ENCODE measurements at regions not wholly inside any gene's neighbourhood (a gene's known extent, or its start where the extent isn't known, plus 50 kb on each side); places are given as distances from the start of the nearest gene placed in this dataset.

- TF ChIP-seq, protein P1, sequence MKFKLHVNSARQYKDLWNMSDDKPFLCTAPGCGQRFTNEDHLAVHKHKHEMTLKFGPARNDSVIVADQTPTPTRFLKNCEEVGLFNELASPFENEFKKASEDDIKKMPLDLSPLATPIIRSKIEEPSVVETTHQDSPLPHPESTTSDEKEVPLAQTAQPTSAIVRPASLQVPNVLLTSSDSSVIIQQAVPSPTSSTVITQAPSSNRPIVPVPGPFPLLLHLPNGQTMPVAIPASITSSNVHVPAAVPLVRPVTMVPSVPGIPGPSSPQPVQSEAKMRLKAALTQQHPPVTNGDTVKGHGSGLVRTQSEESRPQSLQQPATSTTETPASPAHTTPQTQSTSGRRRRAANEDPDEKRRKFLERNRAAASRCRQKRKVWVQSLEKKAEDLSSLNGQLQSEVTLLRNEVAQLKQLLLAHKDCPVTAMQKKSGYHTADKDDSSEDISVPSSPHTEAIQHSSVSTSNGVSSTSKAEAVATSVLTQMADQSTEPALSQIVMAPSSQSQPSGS (CRISPR knock-in tag; IDR thresholded peaks at IDR 0.05; ENCODE audit: borderline replicate concordance, low read depth), result no peak
Observed at GRCh38 chr6:50264995-50265571, 215.4 kb upstream of the DEFB112 start (continued).

GRCh38 chr6:50270415-50270814 lies 220.7 kb upstream of the DEFB112 start:
- CTCF ChIA-PET, result no interaction called here
- DNase-seq (ENCODE audit: low spot score), result no peak
- no peak for ATAC-seq
- H3K4me3 Mint-ChIP-seq, result no peak overlapping the region
- H3K9me3 Mint-ChIP-seq, result peaks cover 4% of the 10 kb centered on the region
- POLR2A ChIA-PET, result no interaction called here
- TF ChIP-seq GTF2I (CRISPR knock-in tag; conservative IDR thresholded peaks at IDR 0.05), result no peak
- TF ChIP-seq FOXJ3 (CRISPR knock-in tag; IDR thresholded peaks at IDR 0.05; ENCODE audit: borderline replicate concordance), result no peak
- TF ChIP-seq TCF7 (CRISPR knock-in tag; IDR thresholded peaks at IDR 0.05; ENCODE audit: low read depth), result no peak
- TF ChIP-seq, protein P2, sequence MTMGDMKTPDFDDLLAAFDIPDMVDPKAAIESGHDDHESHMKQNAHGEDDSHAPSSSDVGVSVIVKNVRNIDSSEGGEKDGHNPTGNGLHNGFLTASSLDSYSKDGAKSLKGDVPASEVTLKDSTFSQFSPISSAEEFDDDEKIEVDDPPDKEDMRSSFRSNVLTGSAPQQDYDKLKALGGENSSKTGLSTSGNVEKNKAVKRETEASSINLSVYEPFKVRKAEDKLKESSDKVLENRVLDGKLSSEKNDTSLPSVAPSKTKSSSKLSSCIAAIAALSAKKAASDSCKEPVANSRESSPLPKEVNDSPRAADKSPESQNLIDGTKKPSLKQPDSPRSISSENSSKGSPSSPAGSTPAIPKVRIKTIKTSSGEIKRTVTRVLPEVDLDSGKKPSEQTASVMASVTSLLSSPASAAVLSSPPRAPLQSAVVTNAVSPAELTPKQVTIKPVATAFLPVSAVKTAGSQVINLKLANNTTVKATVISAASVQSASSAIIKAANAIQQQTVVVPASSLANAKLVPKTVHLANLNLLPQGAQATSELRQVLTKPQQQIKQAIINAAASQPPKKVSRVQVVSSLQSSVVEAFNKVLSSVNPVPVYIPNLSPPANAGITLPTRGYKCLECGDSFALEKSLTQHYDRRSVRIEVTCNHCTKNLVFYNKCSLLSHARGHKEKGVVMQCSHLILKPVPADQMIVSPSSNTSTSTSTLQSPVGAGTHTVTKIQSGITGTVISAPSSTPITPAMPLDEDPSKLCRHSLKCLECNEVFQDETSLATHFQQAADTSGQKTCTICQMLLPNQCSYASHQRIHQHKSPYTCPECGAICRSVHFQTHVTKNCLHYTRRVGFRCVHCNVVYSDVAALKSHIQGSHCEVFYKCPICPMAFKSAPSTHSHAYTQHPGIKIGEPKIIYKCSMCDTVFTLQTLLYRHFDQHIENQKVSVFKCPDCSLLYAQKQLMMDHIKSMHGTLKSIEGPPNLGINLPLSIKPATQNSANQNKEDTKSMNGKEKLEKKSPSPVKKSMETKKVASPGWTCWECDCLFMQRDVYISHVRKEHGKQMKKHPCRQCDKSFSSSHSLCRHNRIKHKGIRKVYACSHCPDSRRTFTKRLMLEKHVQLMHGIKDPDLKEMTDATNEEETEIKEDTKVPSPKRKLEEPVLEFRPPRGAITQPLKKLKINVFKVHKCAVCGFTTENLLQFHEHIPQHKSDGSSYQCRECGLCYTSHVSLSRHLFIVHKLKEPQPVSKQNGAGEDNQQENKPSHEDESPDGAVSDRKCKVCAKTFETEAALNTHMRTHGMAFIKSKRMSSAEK (CRISPR knock-in tag; IDR thresholded peaks at IDR 0.05; ENCODE audit: borderline replicate concordance), result no peak
- TF ChIP-seq, protein P3, sequence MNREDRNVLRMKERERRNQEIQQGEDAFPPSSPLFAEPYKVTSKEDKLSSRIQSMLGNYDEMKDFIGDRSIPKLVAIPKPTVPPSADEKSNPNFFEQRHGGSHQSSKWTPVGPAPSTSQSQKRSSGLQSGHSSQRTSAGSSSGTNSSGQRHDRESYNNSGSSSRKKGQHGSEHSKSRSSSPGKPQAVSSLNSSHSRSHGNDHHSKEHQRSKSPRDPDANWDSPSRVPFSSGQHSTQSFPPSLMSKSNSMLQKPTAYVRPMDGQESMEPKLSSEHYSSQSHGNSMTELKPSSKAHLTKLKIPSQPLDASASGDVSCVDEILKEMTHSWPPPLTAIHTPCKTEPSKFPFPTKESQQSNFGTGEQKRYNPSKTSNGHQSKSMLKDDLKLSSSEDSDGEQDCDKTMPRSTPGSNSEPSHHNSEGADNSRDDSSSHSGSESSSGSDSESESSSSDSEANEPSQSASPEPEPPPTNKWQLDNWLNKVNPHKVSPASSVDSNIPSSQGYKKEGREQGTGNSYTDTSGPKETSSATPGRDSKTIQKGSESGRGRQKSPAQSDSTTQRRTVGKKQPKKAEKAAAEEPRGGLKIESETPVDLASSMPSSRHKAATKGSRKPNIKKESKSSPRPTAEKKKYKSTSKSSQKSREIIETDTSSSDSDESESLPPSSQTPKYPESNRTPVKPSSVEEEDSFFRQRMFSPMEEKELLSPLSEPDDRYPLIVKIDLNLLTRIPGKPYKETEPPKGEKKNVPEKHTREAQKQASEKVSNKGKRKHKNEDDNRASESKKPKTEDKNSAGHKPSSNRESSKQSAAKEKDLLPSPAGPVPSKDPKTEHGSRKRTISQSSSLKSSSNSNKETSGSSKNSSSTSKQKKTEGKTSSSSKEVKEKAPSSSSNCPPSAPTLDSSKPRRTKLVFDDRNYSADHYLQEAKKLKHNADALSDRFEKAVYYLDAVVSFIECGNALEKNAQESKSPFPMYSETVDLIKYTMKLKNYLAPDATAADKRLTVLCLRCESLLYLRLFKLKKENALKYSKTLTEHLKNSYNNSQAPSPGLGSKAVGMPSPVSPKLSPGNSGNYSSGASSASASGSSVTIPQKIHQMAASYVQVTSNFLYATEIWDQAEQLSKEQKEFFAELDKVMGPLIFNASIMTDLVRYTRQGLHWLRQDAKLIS (CRISPR knock-in tag; IDR thresholded peaks at IDR 0.05; ENCODE audit: borderline replicate concordance), result no peak
- TF ChIP-seq FOXP4 (CRISPR knock-in tag; IDR thresholded peaks at IDR 0.05), result no peak
- TF ChIP-seq HMGXB4 (CRISPR knock-in tag; IDR thresholded peaks at IDR 0.05), result no peak
- no peak for TF ChIP-seq JUN (CRISPR knock-in tag; IDR thresholded peaks at IDR 0.05)
- no peak for TF ChIP-seq NFE2L1 (CRISPR knock-in tag; IDR thresholded peaks at IDR 0.05)
- TF ChIP-seq IRF2 (CRISPR knock-in tag; IDR thresholded peaks at IDR 0.05; ENCODE audit: borderline replicate concordance, low read depth), result no peak
- no peak for TF ChIP-seq ZNF121 (CRISPR knock-in tag; IDR thresholded peaks at IDR 0.05)
- no peak for TF ChIP-seq SMAD3 (CRISPR knock-in tag; IDR thresholded peaks at IDR 0.05; ENCODE audit: borderline replicate concordance)
- TF ChIP-seq ZSCAN18 (CRISPR knock-in tag; IDR thresholded peaks at IDR 0.05), result no peak
- TF ChIP-seq, protein P4, sequence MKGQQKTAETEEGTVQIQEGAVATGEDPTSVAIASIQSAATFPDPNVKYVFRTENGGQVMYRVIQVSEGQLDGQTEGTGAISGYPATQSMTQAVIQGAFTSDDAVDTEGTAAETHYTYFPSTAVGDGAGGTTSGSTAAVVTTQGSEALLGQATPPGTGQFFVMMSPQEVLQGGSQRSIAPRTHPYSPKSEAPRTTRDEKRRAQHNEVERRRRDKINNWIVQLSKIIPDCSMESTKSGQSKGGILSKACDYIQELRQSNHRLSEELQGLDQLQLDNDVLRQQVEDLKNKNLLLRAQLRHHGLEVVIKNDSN (CRISPR knock-in tag; IDR thresholded peaks at IDR 0.05), result no peak
- H3K27ac Mint-ChIP-seq, result no peak overlapping the region
- H3K27me3 Mint-ChIP-seq (ENCODE audit: low read depth), result no peaks in the 10 kb centered on the region; the same call in 1 of the 2 replicates
- no peaks in the 10 kb centered on the region for H3K36me3 Mint-ChIP-seq
- peaks cover 9% of the 10 kb centered on the region for H3K4me1 Mint-ChIP-seq

Data from WTC11 (cell line).